Neutrophil (primary cell): ENCODE measurements at regions not wholly inside any gene's neighbourhood (a gene's known extent, or its start where the extent isn't known, plus 50 kb on each side); places are given as distances from the start of the nearest gene placed in this dataset.

Experiments
- H3K27ac ChIP-seq: fragments of 200-600 bp; sonication (generic); 2 replicates; pipeline ENCODE4 v1.5.1; 2016; ENCODE audit warnings: mild to moderate bottlenecking, moderate library complexity
- H3K27me3 ChIP-seq: fragments of 200-600 bp; sonication (generic); 2 replicates; pipeline ENCODE4 v1.6.0; 2016; ENCODE audit warnings: mild to moderate bottlenecking
- H3K36me3 ChIP-seq: fragments of 200-600 bp; sonication (generic); 2 replicates; pipeline ENCODE4 v1.5.1; 2017
- H3K4me1 ChIP-seq, 2 experiments: fragments of 200-600 bp in 1 of 2; sonication (generic) in 1 of 2; 1 replicate in 1 of 2; 2 replicates in 1 of 2; pipeline versions ENCODE4 v1.5.1 to v1.6.1; 2013 to 2016; ENCODE audit warnings: low read depth in 1 of 2, low read length in 1 of 2, mild to moderate bottlenecking in 1 of 2, moderate library complexity in 1 of 2; ENCODE audit not compliant: control insufficient read depth in 1 of 2, insufficient read depth in 1 of 2
- H3K4me3 ChIP-seq, 2 experiments: fragments of 200-600 bp in 1 of 2; sonication (generic) in 1 of 2; 1 replicate in 1 of 2; 2 replicates in 1 of 2; pipeline ENCODE4 v1.5.1; 2013 to 2016; ENCODE audit warnings: low read depth in 1 of 2, low read length in 1 of 2, mild to moderate bottlenecking in 1 of 2, moderate library complexity in 1 of 2
- H3K9me3 ChIP-seq: fragments of 200-600 bp; sonication (generic); 2 replicates; pipeline ENCODE4 v1.5.1; 2016
- TF ChIP-seq, protein P1 (sequence below): fragments of 200-600 bp; sonication (generic); IDR thresholded peaks from 2 replicates; pipeline ENCODE4 v1.5.1; 2016; ENCODE audit warnings: antibody characterized with exemption

DNA sequence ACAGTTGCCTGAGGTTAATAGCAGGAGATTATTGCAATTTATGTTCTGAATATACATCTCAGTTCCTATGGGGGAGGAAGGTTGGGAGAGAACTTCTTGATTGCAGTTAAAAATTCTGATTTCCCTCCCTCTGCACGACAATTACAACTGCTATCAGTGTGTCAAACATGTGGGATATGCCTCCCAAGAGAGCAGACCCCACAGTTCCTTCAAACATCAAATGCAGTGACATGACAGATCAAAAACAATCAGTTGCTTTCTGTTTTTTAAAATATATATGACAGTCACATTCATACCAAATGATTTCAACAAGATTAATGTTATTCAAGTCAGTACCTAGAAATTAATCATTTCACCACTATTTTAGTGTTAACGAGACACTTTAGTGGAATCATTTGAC lies 639.0 kb downstream of the EDEM1 start:
- no peaks in the 10 kb centered on the region for H3K9me3 ChIP-seq
- H3K4me3 ChIP-seq, result no peak overlapping the region
- H3K4me1 ChIP-seq, result no peaks in the 10 kb centered on the region
- H3K27ac ChIP-seq, result no peak overlapping the region
- H3K27me3 ChIP-seq, result no peaks in the 10 kb centered on the region
- TF ChIP-seq, protein P1, sequence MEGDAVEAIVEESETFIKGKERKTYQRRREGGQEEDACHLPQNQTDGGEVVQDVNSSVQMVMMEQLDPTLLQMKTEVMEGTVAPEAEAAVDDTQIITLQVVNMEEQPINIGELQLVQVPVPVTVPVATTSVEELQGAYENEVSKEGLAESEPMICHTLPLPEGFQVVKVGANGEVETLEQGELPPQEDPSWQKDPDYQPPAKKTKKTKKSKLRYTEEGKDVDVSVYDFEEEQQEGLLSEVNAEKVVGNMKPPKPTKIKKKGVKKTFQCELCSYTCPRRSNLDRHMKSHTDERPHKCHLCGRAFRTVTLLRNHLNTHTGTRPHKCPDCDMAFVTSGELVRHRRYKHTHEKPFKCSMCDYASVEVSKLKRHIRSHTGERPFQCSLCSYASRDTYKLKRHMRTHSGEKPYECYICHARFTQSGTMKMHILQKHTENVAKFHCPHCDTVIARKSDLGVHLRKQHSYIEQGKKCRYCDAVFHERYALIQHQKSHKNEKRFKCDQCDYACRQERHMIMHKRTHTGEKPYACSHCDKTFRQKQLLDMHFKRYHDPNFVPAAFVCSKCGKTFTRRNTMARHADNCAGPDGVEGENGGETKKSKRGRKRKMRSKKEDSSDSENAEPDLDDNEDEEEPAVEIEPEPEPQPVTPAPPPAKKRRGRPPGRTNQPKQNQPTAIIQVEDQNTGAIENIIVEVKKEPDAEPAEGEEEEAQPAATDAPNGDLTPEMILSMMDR, result no peak
- no peaks in the 10 kb centered on the region for H3K36me3 ChIP-seq

DNA sequence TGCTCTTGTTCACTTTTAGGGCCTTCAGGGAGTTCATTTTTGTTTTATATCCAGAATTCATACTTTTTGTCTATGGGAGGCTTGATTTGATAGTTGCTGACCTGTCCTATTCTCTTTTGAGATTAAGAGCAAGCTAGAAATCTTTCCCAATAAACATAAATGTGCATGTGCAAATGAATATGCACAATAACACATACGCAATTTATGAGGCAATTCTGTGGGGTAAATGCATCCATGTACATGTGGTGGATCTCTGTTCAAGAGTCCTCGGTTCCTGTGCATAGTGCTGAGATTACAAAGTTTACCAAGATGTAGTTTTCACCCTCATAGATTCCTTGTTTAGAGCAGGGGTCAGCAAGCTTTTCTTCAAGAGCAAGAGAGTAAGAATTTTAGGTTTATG lies 640.7 kb downstream of the EDEM1 start:
- Histone ChIP-seq H3K4me1 (no peaks in the 10 kb centered on the region), H3K4me3 (no peak overlapping the region), H3K9me3 (no peaks in the 10 kb centered on the region), H3K27me3 (no peaks in the 10 kb centered on the region), H3K27ac (no peak overlapping the region), H3K36me3 (no peaks in the 10 kb centered on the region)
- TF ChIP-seq, protein P1, result no peak

DNA sequence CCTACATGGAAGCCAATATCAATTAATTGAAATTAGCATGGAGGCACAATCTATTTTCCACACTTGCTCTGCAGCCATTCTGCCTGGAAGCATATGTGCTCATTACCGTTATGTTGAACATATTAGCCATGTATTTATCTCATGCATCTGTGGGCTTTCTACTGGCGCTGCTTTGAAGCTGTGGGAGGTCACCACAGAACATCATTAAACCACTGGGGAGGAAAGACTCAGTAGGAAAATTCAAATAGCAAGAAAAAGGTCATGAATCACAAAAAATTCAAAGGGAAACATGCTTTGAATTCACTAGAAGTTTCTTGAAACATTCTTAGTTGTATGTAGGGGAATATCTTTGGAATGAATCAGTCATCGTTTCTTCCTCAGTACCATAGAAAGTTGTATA lies 652.5 kb downstream of the EDEM1 start:
- Histone ChIP-seq H3K36me3 (no peaks in the 10 kb centered on the region), H3K27ac (no peak overlapping the region), H3K27me3 (no peaks in the 10 kb centered on the region), H3K4me1 (no peaks in the 10 kb centered on the region), H3K4me3 (no peak overlapping the region), H3K9me3 (no peaks in the 10 kb centered on the region)
- TF ChIP-seq, protein P1, result no peak

DNA sequence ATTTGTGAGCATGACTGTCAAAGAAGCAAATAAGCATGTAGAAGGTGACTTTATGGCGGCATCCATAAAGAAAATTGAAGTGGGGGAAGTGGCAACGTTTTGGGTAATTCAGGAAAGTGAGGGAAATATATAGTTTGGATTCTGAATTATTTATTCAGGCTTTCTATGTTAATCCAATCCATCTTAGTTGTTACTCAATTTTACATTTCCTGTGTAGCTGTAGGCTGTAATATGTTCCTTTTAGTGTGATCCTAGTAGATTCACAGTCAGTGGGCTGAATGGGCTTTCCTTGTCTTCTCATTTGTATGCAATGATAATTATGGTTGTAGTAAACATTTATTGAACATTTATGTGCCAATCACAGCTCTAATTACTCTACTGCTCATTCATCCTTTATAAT lies 654.1 kb downstream of the EDEM1 start:
- TF ChIP-seq, protein P1, result no peak
- H3K27me3 ChIP-seq, result no peaks in the 10 kb centered on the region
- H3K27ac ChIP-seq, result no peak overlapping the region
- H3K36me3 ChIP-seq, result no peaks in the 10 kb centered on the region
- no peak overlapping the region for H3K4me3 ChIP-seq
- no peaks in the 10 kb centered on the region for H3K9me3 ChIP-seq
- no peaks in the 10 kb centered on the region for H3K4me1 ChIP-seq

- H3K4me3 ChIP-seq, result no peak overlapping the region
- no peaks in the 10 kb centered on the region for H3K9me3 ChIP-seq
- TF ChIP-seq, protein P1, result no peak
- no peaks in the 10 kb centered on the region for H3K27me3 ChIP-seq
- no peak overlapping the region for H3K27ac ChIP-seq
- H3K4me1 ChIP-seq, result no peaks in the 10 kb centered on the region
- H3K36me3 ChIP-seq, result no peaks in the 10 kb centered on the region
Measured at GRCh38 chr3:5846261-5846660, 658.8 kb downstream of the EDEM1 start.

- TF ChIP-seq, protein P1, result no peak
- no peaks in the 10 kb centered on the region for H3K9me3 ChIP-seq
- no peaks in the 10 kb centered on the region for H3K4me1 ChIP-seq
- H3K36me3 ChIP-seq, result no peaks in the 10 kb centered on the region
- no peak overlapping the region for H3K4me3 ChIP-seq
- no peaks in the 10 kb centered on the region for H3K27me3 ChIP-seq
- no peak overlapping the region for H3K27ac ChIP-seq
Measured at GRCh38 chr3:5861151-5861550, 673.6 kb downstream of the EDEM1 start.
